ENCODE measurements at regions not wholly inside any gene's neighbourhood (a gene's known extent, or its start where the extent isn't known, plus 50 kb on each side); places are given as distances from the start of the nearest gene placed in this dataset.

DNA sequence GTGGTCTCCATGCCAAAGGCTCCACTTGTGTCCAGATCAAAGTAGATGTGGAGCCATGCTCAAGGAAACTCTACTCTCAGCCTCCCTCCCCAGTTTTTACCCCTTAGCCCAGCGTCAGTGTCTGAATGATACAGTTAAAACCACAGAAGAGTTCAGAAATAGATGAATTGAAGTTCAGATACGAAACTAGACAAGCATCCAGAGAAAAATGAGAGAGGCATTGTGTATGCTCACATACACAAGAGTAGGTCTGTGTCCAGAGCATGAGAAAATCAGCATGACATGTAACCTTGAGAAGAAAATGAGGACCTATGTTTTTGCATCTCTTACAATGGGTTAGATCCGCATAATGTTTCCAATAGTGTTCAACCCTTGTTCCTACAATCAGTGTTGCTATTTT lies 612.8 kb upstream of the PKDCC start:
- TF ChIP-seq, protein P1, sequence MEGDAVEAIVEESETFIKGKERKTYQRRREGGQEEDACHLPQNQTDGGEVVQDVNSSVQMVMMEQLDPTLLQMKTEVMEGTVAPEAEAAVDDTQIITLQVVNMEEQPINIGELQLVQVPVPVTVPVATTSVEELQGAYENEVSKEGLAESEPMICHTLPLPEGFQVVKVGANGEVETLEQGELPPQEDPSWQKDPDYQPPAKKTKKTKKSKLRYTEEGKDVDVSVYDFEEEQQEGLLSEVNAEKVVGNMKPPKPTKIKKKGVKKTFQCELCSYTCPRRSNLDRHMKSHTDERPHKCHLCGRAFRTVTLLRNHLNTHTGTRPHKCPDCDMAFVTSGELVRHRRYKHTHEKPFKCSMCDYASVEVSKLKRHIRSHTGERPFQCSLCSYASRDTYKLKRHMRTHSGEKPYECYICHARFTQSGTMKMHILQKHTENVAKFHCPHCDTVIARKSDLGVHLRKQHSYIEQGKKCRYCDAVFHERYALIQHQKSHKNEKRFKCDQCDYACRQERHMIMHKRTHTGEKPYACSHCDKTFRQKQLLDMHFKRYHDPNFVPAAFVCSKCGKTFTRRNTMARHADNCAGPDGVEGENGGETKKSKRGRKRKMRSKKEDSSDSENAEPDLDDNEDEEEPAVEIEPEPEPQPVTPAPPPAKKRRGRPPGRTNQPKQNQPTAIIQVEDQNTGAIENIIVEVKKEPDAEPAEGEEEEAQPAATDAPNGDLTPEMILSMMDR (IDR thresholded peaks at IDR 0.05 in 8 of 11, conservative IDR thresholded peaks at IDR 0.05 in 3 of 11), result no peak
- no peak for TF ChIP-seq POLR2A (IDR thresholded peaks at IDR 0.05)
